Adrenal gland (tissue), 9 donors: ENCODE measurements at regions not wholly inside any gene's neighbourhood (a gene's known extent, or its start where the extent isn't known, plus 50 kb on each side); places are given as distances from the start of the nearest gene placed in this dataset.

Source experiments
- DNase-seq, 7 donors: peaks; one replicate each; pipeline ENCODE4 v3.0.0-alpha.2; 2019 to 2020
- H3K27ac ChIP-seq, 5 donors: fragments of 200-600 bp; sonication (generic) in 4 of 5; 1 replicate in 3 of 5; 2 replicates in 2 of 5; pipeline versions ENCODE4 v1.5.1 to v1.8.0; 2016 to 2020; ENCODE audit warnings: mild to moderate bottlenecking in 1 of 5
- H3K27me3 ChIP-seq: fragments of 200-600 bp; 2 replicates; pipeline ENCODE4 v1.8.0; 2021
- H3K36me3 ChIP-seq, 2 donors: fragments of 200-600 bp; replicated peaks in 1 of 2; 1 replicate in 1 of 2; 2 replicates in 1 of 2; pipeline versions ENCODE4 v1.5.1 to v1.8.0; 2018 to 2022
- H3K4me1 ChIP-seq, 2 donors: fragments of 200-600 bp; replicated peaks in 1 of 2; 1 replicate in 1 of 2; 2 replicates in 1 of 2; pipeline versions ENCODE4 v1.5.1 to v1.8.0; 2018 to 2021
- H3K4me3 ChIP-seq, 4 donors: fragments of 200-600 bp; sonication (generic) in 3 of 4; one replicate each; pipeline ENCODE4 v1.5.1; 2016 to 2018
- H3K9me3 ChIP-seq, 3 donors: fragments of 200-600 bp; sonication (generic) in 1 of 3; replicated peaks in 1 of 3; 1 replicate in 2 of 3; 2 replicates in 1 of 3; pipeline versions ENCODE4 v1.5.1 to v1.8.0; 2016 to 2021
- POLR2A ChIP-seq, 2 donors: fragments of 450-650 bp; IDR thresholded peaks; one replicate each; pipeline ENCODE4 v1.6.1; 2017; ENCODE audit warnings: antibody characterized with exemption in 2 of 2, mild to moderate bottlenecking in 2 of 2, moderate library complexity in 1 of 2
- WGBS, 4 donors: extraction: QIAGEN DNeasy Blood & Tissue Kit in 2 of 4; methylation state at CpG; one replicate each; pipeline versions ENCODE4 v1.1.5 to v1.1.7; 2013 to 2017; 5-methylcytosine and 5-hydroxymethylcytosine counted together
- intact Hi-C, 2 donors: fragments of 100-400 bp; cut with DNase I; formaldehyde crosslinking; loops; one replicate each; pipeline versions ENCODE4 v1.14.1 to v1.15.0; 2022 to 2023
- TF ChIP-seq, protein P1 (sequence below), 6 experiments: fragments of 450-650 bp in 4 of 6; fragments of 200-600 bp in 2 of 6; sonication (generic) in 1 of 6; IDR thresholded peaks; 1 replicate in 5 of 6; 2 replicates in 1 of 6; pipeline versions ENCODE4 v1.5.1 to v1.8.0; 2016 to 2021; ENCODE audit warnings: antibody characterized with exemption in 6 of 6, mild to moderate bottlenecking in 2 of 6, moderate library complexity in 1 of 6
- donor health status: healthy with polysubstance abuse.
- donor health status: Bipolar disorder and iron deficiency.
- donor health status: DM: yes; HTN: yes; CAD: no.
- donor health status: DM: no; HTN: no; CAD: no.
- donor health status: DM: no; HTN: no; CAD: no.

DNA sequence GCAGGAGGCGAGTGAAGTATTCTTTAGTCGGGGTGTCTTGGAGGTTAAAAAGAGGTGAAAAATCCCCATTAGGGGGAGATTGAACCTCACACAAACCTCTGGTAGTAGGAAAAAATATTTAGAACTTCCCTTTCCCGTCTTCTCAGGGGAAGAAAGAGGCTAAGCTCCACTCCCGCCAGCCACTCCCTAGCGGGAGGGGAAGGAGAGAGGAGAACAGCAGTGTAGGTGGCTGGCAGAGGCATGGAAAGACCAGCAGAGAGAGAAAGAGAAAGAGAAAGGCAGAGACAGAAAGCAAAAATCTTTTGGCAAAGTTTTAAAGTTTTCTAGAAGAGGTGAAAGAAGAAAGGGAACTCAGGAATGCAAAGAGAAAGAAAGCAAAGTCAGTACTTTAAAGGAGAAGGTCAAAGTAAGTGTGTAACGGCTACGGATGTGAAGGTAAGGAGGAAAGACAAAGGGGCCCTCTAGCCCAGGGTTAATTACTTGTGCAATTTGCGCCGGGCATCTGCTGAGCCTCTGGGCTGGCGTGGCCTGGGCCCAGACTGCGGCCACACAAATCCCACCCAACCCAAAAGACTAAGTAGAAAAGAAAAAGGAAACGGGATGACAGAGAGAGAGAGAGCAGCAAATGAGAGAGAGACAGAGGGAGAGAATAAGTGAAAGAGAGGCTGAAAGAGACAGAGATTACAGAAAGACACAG lies 72.3 kb upstream of the ZNF746 start:
- TF ChIP-seq, protein P1, sequence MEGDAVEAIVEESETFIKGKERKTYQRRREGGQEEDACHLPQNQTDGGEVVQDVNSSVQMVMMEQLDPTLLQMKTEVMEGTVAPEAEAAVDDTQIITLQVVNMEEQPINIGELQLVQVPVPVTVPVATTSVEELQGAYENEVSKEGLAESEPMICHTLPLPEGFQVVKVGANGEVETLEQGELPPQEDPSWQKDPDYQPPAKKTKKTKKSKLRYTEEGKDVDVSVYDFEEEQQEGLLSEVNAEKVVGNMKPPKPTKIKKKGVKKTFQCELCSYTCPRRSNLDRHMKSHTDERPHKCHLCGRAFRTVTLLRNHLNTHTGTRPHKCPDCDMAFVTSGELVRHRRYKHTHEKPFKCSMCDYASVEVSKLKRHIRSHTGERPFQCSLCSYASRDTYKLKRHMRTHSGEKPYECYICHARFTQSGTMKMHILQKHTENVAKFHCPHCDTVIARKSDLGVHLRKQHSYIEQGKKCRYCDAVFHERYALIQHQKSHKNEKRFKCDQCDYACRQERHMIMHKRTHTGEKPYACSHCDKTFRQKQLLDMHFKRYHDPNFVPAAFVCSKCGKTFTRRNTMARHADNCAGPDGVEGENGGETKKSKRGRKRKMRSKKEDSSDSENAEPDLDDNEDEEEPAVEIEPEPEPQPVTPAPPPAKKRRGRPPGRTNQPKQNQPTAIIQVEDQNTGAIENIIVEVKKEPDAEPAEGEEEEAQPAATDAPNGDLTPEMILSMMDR (IDR thresholded peaks at IDR 0.05): no peak
- TF ChIP-seq POLR2A (IDR thresholded peaks at IDR 0.05): no peak
- WGBS, 4 donors: 86 to 93% (median 92%) methylated on average over 12 of the region's 12 CpGs
- Histone ChIP-seq H3K9me3 (peaks cover 0 to 26% (median 0%) of the 10 kb centered on the region in 3 donors), H3K27me3 (no peaks in the 10 kb centered on the region), H3K36me3 (no peaks in the 10 kb centered on the region), H3K4me1 (peaks cover 3 to 5% of the 10 kb centered on the region in 2 donors), H3K27ac (no peak overlapping the region), H3K4me3 (no peak overlapping the region)
- intact Hi-C loops: no loop called here
- DNase-seq: no peak

DNA sequence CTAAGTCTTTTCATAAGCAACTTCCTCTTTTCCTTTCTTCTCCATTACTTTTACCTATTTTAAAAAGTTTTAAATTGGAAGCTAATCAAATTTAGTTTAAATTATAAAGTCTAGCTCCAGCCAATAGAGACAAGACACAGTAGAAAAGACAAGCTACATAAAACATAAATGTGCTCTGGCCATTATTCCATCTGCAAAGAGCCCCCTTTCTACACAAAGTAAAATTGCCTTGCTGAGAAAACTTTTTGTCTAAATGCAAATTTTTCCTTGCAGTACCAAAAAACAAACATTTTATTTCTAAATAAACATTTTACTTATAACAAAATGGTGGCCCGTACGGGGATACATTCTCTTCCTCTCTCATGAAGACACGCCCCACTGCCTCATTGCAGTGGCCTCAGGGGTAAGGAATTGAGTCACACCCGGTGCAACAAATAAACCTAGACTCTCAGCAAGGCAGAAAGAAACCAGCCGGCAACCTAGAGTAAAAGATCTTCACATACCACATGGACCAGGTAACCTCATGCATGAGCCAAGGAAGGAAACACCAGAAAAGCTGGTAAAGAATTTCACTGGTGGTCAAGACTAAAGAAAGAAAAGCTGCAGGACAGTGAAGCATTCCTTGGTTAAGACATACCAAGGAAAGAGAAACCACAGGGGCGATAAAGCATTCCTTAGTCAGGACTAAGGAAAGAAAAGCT lies 71.6 kb upstream of the ZNF746 start:
- no peak for DNase-seq
- 92 to 97% (median 96%) methylated on average over 6 of the region's 6 CpGs for WGBS, 4 donors
- Histone ChIP-seq H3K36me3 (no peaks in the 10 kb centered on the region), H3K9me3 (peaks cover 0 to 22% (median 0%) of the 10 kb centered on the region in 3 donors), H3K4me1 (peaks cover 8 to 12% of the 10 kb centered on the region in 2 donors), H3K4me3 (no peak overlapping the region), H3K27ac (no peak overlapping the region), H3K27me3 (no peaks in the 10 kb centered on the region)
- TF ChIP-seq, protein P1 (IDR thresholded peaks at IDR 0.05): no peak
- no peak for TF ChIP-seq POLR2A (IDR thresholded peaks at IDR 0.05)
- intact Hi-C loops: no loop called here

DNA sequence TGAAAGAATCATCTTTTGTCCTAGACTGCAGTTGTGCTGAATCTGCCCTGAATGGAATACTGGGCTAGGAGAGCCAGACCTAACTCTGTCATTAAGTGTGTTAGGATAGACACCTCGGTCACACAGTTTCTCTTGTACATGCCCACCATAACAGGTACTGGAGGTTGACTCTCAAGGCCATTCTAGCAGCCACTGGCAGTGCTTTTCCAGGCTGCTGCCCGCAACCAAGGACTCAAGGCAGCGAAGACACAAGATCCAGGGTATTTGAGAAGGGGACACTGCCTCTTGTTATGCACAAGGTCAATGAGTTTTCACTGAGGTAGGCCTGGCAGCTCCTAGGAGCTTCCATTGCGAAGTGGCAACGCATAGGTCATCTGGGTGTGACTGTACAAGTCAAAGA lies 70.6 kb upstream of the ZNF746 start:
- H3K4me1 ChIP-seq: peaks cover 8 to 12% of the 10 kb centered on the region in 2 donors
- intact Hi-C loops: no loop called here
- H3K36me3 ChIP-seq: no peaks in the 10 kb centered on the region
- 89 to 98% (median 97%) methylated on average over 5 of the region's 5 CpGs for WGBS, 4 donors
- H3K27ac ChIP-seq: no peak overlapping the region
- H3K27me3 ChIP-seq: no peaks in the 10 kb centered on the region
- TF ChIP-seq, protein P1 (IDR thresholded peaks at IDR 0.05): no peak
- TF ChIP-seq POLR2A (IDR thresholded peaks at IDR 0.05): no peak
- DNase-seq: no peak
- no peak overlapping the region for H3K4me3 ChIP-seq
- peaks cover 0 to 13% (median 0%) of the 10 kb centered on the region in 3 donors for H3K9me3 ChIP-seq

DNA sequence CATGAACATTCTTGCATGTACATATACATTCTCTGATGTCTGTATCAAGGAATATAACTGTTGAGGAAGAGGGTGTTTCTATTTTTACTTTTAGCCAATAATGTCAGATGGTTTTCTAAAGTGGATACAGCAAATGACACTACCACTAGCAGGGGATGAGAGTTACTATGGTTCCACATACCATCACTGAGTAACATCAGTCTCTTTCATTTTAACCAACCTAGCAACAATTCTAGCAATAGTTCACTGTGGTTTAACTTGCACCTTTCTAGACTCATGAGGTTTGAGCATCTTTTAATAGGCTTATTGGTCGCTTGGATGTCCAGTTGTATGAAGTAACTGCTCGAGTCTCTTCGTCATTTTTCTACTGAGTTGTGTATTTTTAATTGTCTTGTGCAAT lies 68.5 kb upstream of the ZNF746 start:
- Histone ChIP-seq H3K4me3 (no peak overlapping the region), H3K9me3 (peaks cover 0 to 13% (median 0%) of the 10 kb centered on the region in 3 donors), H3K27ac (no peak overlapping the region), H3K4me1 (peaks cover 8 to 12% of the 10 kb centered on the region in 2 donors), H3K27me3 (no peaks in the 10 kb centered on the region), H3K36me3 (no peaks in the 10 kb centered on the region)
- no peak for TF ChIP-seq POLR2A (IDR thresholded peaks at IDR 0.05)
- TF ChIP-seq, protein P1 (IDR thresholded peaks at IDR 0.05): no peak
- WGBS, 4 donors: 93 to 100% (median 97%) methylated on average over 3 of the region's 3 CpGs
- DNase-seq: no peak
- intact Hi-C loops: no loop called here
